Cardiac fibroblast (primary cell): ENCODE measurements at regions not wholly inside any gene's neighbourhood (a gene's known extent, or its start where the extent isn't known, plus 50 kb on each side); places are given as distances from the start of the nearest gene placed in this dataset.

Experiments used
- DNase-seq, 2 donors: peaks; one replicate each; pipeline versions ENCODE4 v3.0.0 to v3.0.0-alpha.2; 2010; ENCODE audit warnings: low read depth in 2 of 2
- H3K4me3 ChIP-seq, 2 donors: replicated peaks in 1 of 2; 1 replicate in 1 of 2; 2 replicates in 1 of 2; pipeline ENCODE4 v1.5.1; 2011; ENCODE audit warnings: low read depth in 2 of 2, low read length in 2 of 2, mild to moderate bottlenecking in 2 of 2, moderate library complexity in 1 of 2
- CTCF ChIP-seq: IDR thresholded peaks from one replicate; pipeline ENCODE4 v1.5.1; 2011; ENCODE audit warnings: low read depth, mild to moderate bottlenecking, low read length, inconsistent platforms

DNA sequence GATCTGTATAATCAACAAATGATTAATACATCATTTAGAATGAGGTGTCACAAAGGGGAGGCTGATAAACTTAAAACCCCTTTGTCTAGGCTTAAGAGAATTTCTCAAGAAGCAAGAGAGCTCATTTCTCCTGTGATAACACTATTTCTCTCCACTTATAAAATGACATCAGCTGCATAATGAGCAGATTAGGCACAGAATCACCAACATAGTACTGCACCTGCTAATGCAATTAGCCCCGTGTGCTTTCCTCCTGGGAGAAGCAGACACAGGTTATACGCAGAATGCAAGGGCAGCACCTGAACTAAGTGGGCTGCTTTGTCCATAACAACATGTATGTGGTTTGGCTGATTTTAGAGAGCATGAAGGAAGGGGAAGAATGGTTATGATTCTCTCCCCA is 515.3 kb upstream of the CFAP20DC start:
- no peak for DNase-seq
- no peak overlapping the region for H3K4me3 ChIP-seq
- TF ChIP-seq CTCF, result no peak

DNA sequence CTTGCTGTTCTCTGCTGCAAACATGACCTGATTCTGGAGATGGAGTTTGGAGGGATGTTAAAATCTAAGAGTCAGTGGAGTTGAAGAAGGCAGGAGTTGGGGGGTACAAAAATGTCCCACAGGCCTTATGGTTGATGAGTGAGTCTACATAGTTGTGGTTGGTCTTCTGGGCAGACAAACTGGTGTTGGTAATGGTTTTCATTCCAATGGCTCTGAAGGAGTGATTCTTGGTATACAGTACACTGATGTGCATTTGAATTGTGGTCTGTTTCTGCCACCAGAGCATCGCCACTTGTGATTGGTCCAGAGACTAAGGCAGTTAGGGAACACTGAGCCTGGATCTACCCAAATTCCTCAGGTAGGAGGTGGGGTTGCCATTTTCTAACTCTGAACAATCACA is 514.1 kb upstream of the CFAP20DC start:
- DNase-seq, result no peak
- TF ChIP-seq CTCF, result no peak
- H3K4me3 ChIP-seq, result no peak overlapping the region

DNA sequence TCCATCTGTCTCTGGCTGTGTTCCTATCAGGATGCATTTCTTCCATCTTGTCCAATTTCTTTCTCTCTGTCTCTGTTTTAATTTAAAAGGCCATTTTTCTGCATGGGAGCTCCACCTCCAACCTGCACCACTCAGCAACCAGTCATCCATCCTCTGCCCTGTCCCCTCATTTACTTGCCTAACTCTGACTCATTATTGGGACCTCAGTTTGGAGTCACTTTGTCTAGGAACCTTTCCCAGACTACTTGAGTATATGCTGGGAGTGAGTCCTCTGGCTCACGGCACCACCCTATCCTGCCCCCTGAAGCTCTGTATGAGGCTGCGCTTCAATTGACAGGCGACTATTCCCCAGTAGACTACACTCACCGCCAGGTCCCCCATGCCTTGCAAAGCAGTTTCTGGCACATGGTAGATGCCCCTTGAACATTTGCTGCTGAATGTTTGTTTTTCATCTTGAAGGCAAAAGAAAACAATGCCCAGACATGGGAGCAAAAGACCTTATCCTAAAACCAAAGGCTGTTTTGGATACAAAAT is 513.3 kb upstream of the CFAP20DC start:
- no peak for TF ChIP-seq CTCF
- no peak overlapping the region for H3K4me3 ChIP-seq
- peak in 1 of 2 donors; percentile 60 for DNase-seq

DNA sequence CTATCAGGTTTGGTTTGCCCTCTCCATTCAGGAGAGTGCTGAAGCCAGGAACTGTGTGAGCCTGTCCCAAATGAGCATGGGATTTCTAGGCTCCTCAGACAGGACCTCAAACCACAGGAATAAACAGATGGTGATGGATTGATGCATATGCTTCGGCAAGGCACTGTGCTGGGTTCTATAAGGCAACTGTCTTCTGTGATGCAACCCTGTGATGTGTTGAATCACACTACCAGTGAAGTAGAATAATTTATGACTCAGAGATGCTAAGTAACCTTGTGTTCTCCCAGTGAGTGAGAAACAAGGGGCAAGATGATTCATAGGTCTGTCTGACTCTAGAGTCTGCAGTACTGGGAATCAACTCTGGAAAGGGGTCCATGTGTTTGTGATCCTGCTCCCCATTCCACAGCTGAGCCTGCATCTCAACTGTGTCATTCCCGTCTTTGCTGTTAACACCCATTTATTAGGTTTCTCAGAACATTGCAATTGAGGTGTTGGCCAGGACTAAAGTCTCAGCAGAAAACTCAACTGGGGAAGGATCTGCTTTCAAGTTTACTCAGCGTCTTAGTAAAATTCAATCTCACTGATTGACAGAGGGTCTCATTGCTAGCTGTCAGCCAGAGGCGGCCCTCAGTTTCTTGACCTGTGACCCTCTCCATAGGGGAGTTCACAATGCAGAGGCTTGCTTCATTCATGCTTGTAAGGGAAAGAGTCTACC is 510.1 kb upstream of the CFAP20DC start:
- TF ChIP-seq CTCF, result peak; percentile 1
- DNase-seq, result peak; percentile 86 to 96
- H3K4me3 ChIP-seq, result no peak overlapping the region

- TF ChIP-seq CTCF, result no peak
- no peak overlapping the region for H3K4me3 ChIP-seq
- no peak for DNase-seq
Measured at GRCh38 chr3:59558906-59559720, 509.3 kb upstream of the CFAP20DC start.

DNA sequence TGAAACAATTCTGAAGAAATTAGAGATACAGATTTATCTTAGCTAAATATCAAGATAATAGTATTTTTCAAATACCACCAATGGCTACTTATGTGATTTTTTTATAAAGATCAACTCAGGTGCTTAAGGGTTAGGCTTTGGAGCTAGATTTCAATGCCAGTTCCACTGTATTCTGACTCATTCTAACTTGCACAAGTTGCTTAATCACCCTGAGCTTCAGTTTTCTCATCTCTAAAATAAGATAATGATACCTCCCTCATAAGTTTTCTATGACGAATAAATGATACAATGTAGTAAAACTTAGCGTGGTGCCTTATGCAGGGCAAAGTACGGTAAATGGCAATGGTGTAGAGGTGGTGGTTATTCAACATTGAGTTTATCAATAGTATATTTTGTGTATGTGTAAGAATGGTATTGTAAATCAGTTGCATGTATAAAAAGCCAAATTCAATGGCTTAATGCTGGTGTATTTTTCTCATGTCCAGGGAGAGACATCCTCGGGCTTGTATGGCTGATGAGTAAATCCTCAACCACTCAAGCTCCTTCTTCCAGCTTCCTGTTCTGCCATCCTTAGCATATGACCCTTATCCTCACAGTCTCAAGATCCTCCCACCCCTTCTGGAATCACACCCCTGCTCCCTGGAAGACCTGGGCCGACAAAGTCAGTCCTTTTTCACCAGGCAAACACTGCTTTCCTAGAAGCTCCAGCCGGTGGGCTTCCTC is 505.9 kb upstream of the CFAP20DC start:
- TF ChIP-seq CTCF, result no peak
- H3K4me3 ChIP-seq, result no peak overlapping the region
- DNase-seq, result peak; percentile 31 to 76
